GM18502 (cell line): ENCODE measurements at regions not wholly inside any gene's neighbourhood (a gene's known extent, or its start where the extent isn't known, plus 50 kb on each side); places are given as distances from the start of the nearest gene placed in this dataset.
"Not testable (repeated sequence)": the region's sequence is repeated elsewhere in the genome, so short reads cannot be mapped to it uniquely, and the experiment has no call there.

Experiments
- ATAC-seq: cut with Tn5 transposase; IDR thresholded peaks from one replicate; pipeline ENCODE4 v1.9.1; 2021; ENCODE audit warnings: mild to moderate bottlenecking; ENCODE audit not compliant: unreplicated experiment, poor library complexity

- peak; percentile 65 for ATAC-seq
Observed at GRCh38 chr2:67733517-67733916, 329.3 kb downstream of the C1D start.

GRCh38 chr2:67752199-67752598 is 310.6 kb downstream of the C1D start:
- ATAC-seq, result no peak

DNA sequence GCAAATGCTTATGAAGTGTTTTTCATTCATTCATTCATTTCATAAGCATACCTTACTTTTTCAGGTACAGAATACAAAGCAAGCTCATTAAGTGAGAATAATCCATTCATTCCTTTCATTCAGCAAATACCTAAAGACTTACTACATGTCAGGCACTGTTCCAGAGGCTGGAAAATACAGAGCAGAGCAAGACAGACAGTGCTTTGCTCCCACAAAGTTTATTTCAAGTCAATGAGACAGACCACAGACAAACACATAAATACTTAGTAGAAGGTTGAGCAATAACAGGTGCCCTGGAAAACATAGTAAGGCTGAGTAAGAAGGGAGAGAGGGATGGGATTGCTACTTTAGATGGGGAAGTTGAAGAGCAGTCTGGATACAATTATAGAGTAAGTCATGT is 309.8 kb downstream of the C1D start:
- ATAC-seq, result no peak

GRCh38 chr2:67755156-67755882 is 307.5 kb downstream of the C1D start:
- ATAC-seq, result no peak

DNA sequence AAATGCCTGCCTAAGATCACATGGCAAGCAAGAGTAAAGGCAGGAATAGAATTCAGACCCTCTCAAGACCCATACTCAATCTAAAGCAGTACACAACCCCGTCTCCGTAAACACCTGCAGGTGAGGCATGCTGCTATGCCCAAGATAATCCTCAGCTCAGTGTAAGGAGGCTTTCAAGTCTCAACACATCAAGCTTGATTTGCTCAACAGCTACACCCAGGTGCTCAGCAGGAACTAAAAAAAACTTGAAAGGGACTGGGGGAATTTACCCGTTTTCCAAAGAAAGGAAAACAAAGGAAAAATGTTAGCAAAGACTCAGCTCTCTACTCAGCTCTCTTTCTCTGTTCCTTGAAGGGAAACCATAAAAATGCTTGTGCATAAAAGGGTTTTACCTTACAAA is 301.8 kb downstream of the C1D start:
- ATAC-seq, result no peak

GRCh38 chr2:67771380-67771779 is 291.4 kb downstream of the C1D start:
- ATAC-seq, result no peak

DNA sequence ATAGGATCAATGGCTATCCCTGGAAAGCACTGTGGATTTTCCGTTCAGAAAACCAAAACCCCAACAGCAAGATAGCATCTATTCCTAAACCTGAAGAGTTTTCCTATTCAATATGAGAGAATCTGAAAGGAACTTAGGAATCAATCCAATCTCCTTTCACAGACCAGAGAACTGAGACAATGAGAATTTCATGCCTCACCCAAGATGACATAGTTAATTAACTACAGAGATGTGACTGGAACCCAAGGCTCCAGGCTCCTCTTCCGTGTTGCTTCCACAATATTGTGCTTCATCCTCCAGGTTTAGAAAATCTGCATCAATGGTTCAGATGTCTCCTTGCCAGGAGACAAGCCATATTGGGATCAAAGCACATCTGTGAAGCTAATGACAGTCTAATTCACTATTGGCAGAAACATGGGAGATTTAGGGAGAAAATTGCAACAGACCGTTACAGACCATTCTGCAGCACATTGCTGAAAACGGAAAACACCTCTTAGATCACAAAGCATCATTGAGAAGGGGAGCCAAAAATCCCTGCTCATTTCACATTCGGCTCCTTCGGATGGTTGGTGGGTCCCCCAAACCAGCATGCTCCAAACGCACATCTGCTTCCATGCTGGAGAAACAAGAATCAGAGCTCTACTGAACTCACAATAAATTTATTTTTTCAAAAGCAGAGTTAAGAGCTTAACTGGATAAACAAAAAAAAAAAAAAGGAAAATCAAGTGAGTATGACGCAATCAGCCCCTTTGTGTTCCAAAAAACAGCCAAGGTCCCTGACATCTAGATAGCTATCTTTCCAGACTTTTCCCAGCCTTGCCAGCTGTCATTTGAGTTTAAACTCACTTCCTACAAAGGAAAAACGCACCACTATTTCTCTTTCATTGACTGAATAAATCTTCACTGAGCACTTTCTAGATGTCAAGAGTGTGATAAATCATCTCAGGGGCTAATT is 290.3 kb downstream of the C1D start:
- no peak for ATAC-seq

- ATAC-seq, result no peak
Observed at GRCh38 chr2:67773851-67774250, 289.0 kb downstream of the C1D start.

GRCh38 chr2:67776276-67776675 is 286.5 kb downstream of the C1D start:
- ATAC-seq, result no peak

DNA sequence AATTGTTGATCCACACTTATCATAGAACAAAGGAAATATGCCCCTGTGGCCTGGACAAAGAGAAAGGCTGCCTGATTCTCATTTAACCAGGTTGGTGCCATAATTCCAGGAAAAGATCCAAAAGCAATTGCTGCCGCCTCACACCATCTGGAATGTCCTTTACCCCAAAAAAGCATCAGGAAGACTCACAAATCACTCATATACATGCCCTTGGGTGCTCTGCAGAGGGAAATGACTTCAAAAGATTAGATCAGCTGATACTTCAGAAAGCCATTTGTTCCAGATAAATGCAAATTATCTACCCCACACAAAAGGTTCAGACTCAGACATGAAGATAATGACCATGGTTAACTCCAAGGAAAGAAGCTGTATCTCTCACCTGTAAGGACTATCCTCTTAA is 285.8 kb downstream of the C1D start:
- no peak for ATAC-seq

DNA sequence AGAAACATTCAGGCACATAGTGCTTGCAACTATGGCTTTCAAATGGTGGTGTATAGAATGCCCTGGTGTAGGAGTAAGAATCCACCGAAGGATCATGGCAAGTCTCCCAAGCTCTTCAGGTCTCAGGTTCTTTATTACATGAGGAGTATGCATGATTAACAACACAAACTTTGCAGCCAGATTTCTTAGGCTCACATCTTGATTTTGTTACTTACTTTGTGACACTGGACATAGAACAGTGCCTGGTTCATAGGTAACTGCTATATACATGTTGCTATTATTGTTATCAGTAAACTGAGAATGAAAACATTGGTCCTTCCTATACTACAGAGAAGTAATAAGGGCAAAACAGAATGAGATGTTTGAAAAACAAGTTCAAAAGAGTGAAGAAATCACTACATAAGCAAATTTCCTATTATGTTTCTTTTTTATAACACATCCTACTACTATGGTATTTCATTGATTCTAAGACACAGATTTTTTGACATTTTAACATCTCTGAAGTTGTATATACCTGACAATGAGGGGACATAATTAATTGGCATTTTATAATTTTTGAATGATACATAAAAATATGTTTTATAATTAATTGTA is 284.9 kb downstream of the C1D start:
- no peak for ATAC-seq

- not testable (repeated sequence) for ATAC-seq
Observed at GRCh38 chr2:67780841-67781240, 282.0 kb downstream of the C1D start.

- ATAC-seq, result no peak
Observed at GRCh38 chr2:67782443-67782842, 280.4 kb downstream of the C1D start.

- ATAC-seq, result no peak
Observed at GRCh38 chr2:67783026-67783425, 279.8 kb downstream of the C1D start.

- ATAC-seq, result no peak
Observed at GRCh38 chr2:67790622-67791021, 272.2 kb downstream of the C1D start.

- ATAC-seq, result no peak
Observed at GRCh38 chr2:67792191-67792590, 270.6 kb downstream of the C1D start.

GRCh38 chr2:67792681-67793091 is 270.1 kb downstream of the C1D start:
- no peak for ATAC-seq

GRCh38 chr2:67797801-67798540 is 264.8 kb downstream of the C1D start:
- ATAC-seq, result no peak

- ATAC-seq, result no peak
Observed at GRCh38 chr2:67798541-67799160, 264.2 kb downstream of the C1D start.

DNA sequence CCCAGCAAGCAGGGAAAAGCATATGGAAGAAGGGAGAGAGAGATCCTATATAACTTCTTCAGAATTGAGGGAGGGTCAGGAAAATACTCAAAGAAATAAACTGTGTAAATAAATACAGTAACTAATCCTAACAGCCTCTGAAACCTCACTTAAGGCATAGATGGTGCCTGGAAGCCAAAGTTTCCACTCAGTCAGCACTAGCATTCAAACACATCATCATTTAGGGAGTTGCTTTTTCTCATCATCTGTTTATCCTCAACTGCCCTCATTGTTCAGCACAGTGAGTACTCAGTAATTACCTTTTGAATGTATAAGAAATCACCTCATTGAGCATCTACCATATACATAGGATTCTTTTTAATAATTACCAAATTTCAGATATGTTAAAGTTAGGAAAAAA is 262.9 kb downstream of the C1D start:
- ATAC-seq, result no peak
